HG02981 (cell line): ENCODE measurements at regions not wholly inside any gene's neighbourhood (a gene's known extent, or its start where the extent isn't known, plus 50 kb on each side); places are given as distances from the start of the nearest gene placed in this dataset.

Experiments
- ATAC-seq: cut with Tn5 transposase; IDR thresholded peaks from one replicate; pipeline ENCODE4 v1.9.1; 2021; ENCODE audit warnings: mild to moderate bottlenecking, moderate library complexity; ENCODE audit not compliant: unreplicated experiment

GRCh38 chr20:50297498-50298376 lies 107.1 kb downstream of the CEBPB start:
- no peak for ATAC-seq

GRCh38 chr20:50298554-50299324 lies 108.1 kb downstream of the CEBPB start:
- ATAC-seq, result no peak

GRCh38 chr20:50299325-50299629 lies 108.6 kb downstream of the CEBPB start:
- no peak for ATAC-seq

- no peak for ATAC-seq
Measured at GRCh38 chr20:50301165-50301564, 110.5 kb downstream of the CEBPB start.

- ATAC-seq, result no peak
Measured at GRCh38 chr20:50301712-50302111, 111.1 kb downstream of the CEBPB start.

- ATAC-seq, result no peak
Measured at GRCh38 chr20:50302341-50303057, 111.9 kb downstream of the CEBPB start.

GRCh38 chr20:50303573-50304500 lies 113.2 kb downstream of the CEBPB start:
- no peak for ATAC-seq

- ATAC-seq, result no peak
Measured at GRCh38 chr20:50304501-50304856, 113.8 kb downstream of the CEBPB start.

GRCh38 chr20:50304923-50305635 lies 114.4 kb downstream of the CEBPB start:
- no peak for ATAC-seq

GRCh38 chr20:50305636-50306477 lies 115.2 kb downstream of the CEBPB start:
- no peak for ATAC-seq

- ATAC-seq, result no peak
Measured at GRCh38 chr20:50306478-50307423, 116.1 kb downstream of the CEBPB start.

- ATAC-seq, result no peak
Measured at GRCh38 chr20:50308166-50308512, 117.5 kb downstream of the CEBPB start.

- ATAC-seq, result no peak
Measured at GRCh38 chr20:50308513-50309279, 118.1 kb downstream of the CEBPB start.

- ATAC-seq, result no peak
Measured at GRCh38 chr20:50309280-50309763, 118.7 kb downstream of the CEBPB start.

- ATAC-seq, result no peak
Measured at GRCh38 chr20:50309764-50310672, 119.4 kb downstream of the CEBPB start.

GRCh38 chr20:50310673-50311051 lies 120.0 kb downstream of the CEBPB start:
- no peak for ATAC-seq
